WTC11 (cell line): ENCODE measurements at regions not wholly inside any gene's neighbourhood (a gene's known extent, or its start where the extent isn't known, plus 50 kb on each side); places are given as distances from the start of the nearest gene placed in this dataset.

Experiments used
- SOX15 ChIP-seq: fragments of 250-450 bp; sonication (Bioruptor Pico); IDR thresholded peaks from 2 replicates; pipeline ENCODE4 v1.9.0; 2021; ENCODE audit warnings: mild to moderate bottlenecking
- USF2 ChIP-seq: sonication (generic); formaldehyde crosslinking; IDR thresholded peaks from 2 replicates; pipeline ENCODE4 v1.8.1; 2023; ENCODE audit warnings: mild to moderate bottlenecking, missing genetic modification reagents, moderate library complexity
- TF ChIP-seq, protein P1 (sequence below): fragments of 200-600 bp; IDR thresholded peaks from 2 replicates; pipeline ENCODE4 v1.8.0; 2022; ENCODE audit warnings: antibody characterized with exemption
- TF ChIP-seq, protein P2 (sequence below): sonication (generic); formaldehyde crosslinking; IDR thresholded peaks from 2 replicates; pipeline ENCODE4 v1.8.0; 2022; ENCODE audit warnings: mild to moderate bottlenecking, missing genetic modification reagents
- TF ChIP-seq, protein P3 (sequence below): sonication (generic); formaldehyde crosslinking; IDR thresholded peaks from 2 replicates; pipeline ENCODE4 v1.8.0; 2023; ENCODE audit warnings: missing genetic modification reagents
- TF ChIP-seq, protein P4 (sequence below): sonication (generic); formaldehyde crosslinking; IDR thresholded peaks from 2 replicates; pipeline ENCODE4 v1.8.1; 2022; ENCODE audit warnings: low read depth, missing genetic modification reagents, borderline replicate concordance
- TF ChIP-seq, protein P5 (sequence below): sonication (generic); formaldehyde crosslinking; conservative IDR thresholded peaks from 2 replicates; pipeline ENCODE4 v1.8.1; 2023; ENCODE audit warnings: mild to moderate bottlenecking, low read depth, missing genetic modification reagents, moderate library complexity
- TF ChIP-seq, protein P6 (sequence below): sonication (generic); formaldehyde crosslinking; IDR thresholded peaks from 2 replicates; pipeline ENCODE4 v1.8.0; 2022; ENCODE audit warnings: mild to moderate bottlenecking, missing genetic modification reagents

GRCh38 chr2:191545361-191545760 lies 132.6 kb upstream of the NABP1 start:
- TF ChIP-seq SOX15 (CRISPR knock-in tag) (no peak), USF2 (CRISPR knock-in tag) (no peak)
- TF ChIP-seq, protein P1, sequence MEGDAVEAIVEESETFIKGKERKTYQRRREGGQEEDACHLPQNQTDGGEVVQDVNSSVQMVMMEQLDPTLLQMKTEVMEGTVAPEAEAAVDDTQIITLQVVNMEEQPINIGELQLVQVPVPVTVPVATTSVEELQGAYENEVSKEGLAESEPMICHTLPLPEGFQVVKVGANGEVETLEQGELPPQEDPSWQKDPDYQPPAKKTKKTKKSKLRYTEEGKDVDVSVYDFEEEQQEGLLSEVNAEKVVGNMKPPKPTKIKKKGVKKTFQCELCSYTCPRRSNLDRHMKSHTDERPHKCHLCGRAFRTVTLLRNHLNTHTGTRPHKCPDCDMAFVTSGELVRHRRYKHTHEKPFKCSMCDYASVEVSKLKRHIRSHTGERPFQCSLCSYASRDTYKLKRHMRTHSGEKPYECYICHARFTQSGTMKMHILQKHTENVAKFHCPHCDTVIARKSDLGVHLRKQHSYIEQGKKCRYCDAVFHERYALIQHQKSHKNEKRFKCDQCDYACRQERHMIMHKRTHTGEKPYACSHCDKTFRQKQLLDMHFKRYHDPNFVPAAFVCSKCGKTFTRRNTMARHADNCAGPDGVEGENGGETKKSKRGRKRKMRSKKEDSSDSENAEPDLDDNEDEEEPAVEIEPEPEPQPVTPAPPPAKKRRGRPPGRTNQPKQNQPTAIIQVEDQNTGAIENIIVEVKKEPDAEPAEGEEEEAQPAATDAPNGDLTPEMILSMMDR = no peak
- TF ChIP-seq, protein P2, sequence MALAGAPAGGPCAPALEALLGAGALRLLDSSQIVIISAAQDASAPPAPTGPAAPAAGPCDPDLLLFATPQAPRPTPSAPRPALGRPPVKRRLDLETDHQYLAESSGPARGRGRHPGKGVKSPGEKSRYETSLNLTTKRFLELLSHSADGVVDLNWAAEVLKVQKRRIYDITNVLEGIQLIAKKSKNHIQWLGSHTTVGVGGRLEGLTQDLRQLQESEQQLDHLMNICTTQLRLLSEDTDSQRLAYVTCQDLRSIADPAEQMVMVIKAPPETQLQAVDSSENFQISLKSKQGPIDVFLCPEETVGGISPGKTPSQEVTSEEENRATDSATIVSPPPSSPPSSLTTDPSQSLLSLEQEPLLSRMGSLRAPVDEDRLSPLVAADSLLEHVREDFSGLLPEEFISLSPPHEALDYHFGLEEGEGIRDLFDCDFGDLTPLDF (CRISPR knock-in tag) = no peak
- TF ChIP-seq, protein P3, sequence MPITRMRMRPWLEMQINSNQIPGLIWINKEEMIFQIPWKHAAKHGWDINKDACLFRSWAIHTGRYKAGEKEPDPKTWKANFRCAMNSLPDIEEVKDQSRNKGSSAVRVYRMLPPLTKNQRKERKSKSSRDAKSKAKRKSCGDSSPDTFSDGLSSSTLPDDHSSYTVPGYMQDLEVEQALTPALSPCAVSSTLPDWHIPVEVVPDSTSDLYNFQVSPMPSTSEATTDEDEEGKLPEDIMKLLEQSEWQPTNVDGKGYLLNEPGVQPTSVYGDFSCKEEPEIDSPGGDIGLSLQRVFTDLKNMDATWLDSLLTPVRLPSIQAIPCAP (CRISPR knock-in tag) = no peak
- TF ChIP-seq, protein P4, sequence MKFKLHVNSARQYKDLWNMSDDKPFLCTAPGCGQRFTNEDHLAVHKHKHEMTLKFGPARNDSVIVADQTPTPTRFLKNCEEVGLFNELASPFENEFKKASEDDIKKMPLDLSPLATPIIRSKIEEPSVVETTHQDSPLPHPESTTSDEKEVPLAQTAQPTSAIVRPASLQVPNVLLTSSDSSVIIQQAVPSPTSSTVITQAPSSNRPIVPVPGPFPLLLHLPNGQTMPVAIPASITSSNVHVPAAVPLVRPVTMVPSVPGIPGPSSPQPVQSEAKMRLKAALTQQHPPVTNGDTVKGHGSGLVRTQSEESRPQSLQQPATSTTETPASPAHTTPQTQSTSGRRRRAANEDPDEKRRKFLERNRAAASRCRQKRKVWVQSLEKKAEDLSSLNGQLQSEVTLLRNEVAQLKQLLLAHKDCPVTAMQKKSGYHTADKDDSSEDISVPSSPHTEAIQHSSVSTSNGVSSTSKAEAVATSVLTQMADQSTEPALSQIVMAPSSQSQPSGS (CRISPR knock-in tag) = no peak
- TF ChIP-seq, protein P5, sequence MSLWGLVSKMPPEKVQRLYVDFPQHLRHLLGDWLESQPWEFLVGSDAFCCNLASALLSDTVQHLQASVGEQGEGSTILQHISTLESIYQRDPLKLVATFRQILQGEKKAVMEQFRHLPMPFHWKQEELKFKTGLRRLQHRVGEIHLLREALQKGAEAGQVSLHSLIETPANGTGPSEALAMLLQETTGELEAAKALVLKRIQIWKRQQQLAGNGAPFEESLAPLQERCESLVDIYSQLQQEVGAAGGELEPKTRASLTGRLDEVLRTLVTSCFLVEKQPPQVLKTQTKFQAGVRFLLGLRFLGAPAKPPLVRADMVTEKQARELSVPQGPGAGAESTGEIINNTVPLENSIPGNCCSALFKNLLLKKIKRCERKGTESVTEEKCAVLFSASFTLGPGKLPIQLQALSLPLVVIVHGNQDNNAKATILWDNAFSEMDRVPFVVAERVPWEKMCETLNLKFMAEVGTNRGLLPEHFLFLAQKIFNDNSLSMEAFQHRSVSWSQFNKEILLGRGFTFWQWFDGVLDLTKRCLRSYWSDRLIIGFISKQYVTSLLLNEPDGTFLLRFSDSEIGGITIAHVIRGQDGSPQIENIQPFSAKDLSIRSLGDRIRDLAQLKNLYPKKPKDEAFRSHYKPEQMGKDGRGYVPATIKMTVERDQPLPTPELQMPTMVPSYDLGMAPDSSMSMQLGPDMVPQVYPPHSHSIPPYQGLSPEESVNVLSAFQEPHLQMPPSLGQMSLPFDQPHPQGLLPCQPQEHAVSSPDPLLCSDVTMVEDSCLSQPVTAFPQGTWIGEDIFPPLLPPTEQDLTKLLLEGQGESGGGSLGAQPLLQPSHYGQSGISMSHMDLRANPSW (CRISPR knock-in tag) = no peak
- TF ChIP-seq, protein P6, sequence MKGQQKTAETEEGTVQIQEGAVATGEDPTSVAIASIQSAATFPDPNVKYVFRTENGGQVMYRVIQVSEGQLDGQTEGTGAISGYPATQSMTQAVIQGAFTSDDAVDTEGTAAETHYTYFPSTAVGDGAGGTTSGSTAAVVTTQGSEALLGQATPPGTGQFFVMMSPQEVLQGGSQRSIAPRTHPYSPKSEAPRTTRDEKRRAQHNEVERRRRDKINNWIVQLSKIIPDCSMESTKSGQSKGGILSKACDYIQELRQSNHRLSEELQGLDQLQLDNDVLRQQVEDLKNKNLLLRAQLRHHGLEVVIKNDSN = no peak
